Trophoblast cell (in vitro differentiated cells and primary cell): ENCODE measurements at regions not wholly inside any gene's neighbourhood (a gene's known extent, or its start where the extent isn't known, plus 50 kb on each side); places are given as distances from the start of the nearest gene placed in this dataset.

Experiments used
- DNase-seq, 2 donors: peaks; one replicate each; pipeline ENCODE4 v3.0.0-alpha.2; 2016
- H2AFZ ChIP-seq: 2 replicates; pipeline ENCODE4 v1.6.1; 2013; ENCODE audit warnings: low read length, moderate library complexity, mild to moderate bottlenecking; ENCODE audit not compliant: insufficient read depth, poor library complexity
- H2AK5ac ChIP-seq: 2 replicates; pipeline ENCODE4 v1.6.1; 2013; ENCODE audit warnings: mild to moderate bottlenecking, low read length
- H2BK120ac ChIP-seq: 2 replicates; pipeline ENCODE4 v1.6.1; 2013; ENCODE audit warnings: low read length, mild to moderate bottlenecking, moderate library complexity; ENCODE audit not compliant: insufficient read depth, poor library complexity
- H2BK12ac ChIP-seq: 2 replicates; pipeline ENCODE4 v1.6.1; 2013; ENCODE audit warnings: mild to moderate bottlenecking, low read length, moderate library complexity
- H2BK5ac ChIP-seq: 2 replicates; pipeline ENCODE4 v1.6.1; 2013; ENCODE audit warnings: low read length, low read depth, moderate library complexity, mild to moderate bottlenecking; ENCODE audit not compliant: poor library complexity
- H3K14ac ChIP-seq: 2 replicates; pipeline ENCODE4 v1.6.1; 2013; ENCODE audit warnings: mild to moderate bottlenecking, low read length
- H3K18ac ChIP-seq: 2 replicates; pipeline ENCODE4 v1.6.1; 2013; ENCODE audit warnings: mild to moderate bottlenecking, low read length
- H3K23ac ChIP-seq: 2 replicates; pipeline ENCODE4 v1.6.1; 2013; ENCODE audit warnings: low read length
- H3K27ac ChIP-seq: 2 replicates; pipeline ENCODE4 v1.5.1; 2013; ENCODE audit warnings: low read depth, mild to moderate bottlenecking, inconsistent platforms, low read length, moderate library complexity
- H3K27me3 ChIP-seq: 2 replicates; pipeline ENCODE4 v1.6.1; 2013; ENCODE audit warnings: inconsistent platforms, mild to moderate bottlenecking, low read length, moderate library complexity; ENCODE audit not compliant: insufficient read depth
- H3K36me3 ChIP-seq, 2 experiments: 1 replicate in 1 of 2; 2 replicates in 1 of 2; pipeline ENCODE4 v1.6.1; 2013; ENCODE audit warnings: low read length in 2 of 2, mild to moderate bottlenecking in 2 of 2, moderate library complexity in 1 of 2; ENCODE audit not compliant: insufficient read depth in 2 of 2, control insufficient read depth in 1 of 2
- H3K4ac ChIP-seq: 2 replicates; pipeline ENCODE4 v1.6.1; 2013; ENCODE audit warnings: low read depth, mild to moderate bottlenecking, low read length, moderate library complexity
- H3K4me1 ChIP-seq, 2 experiments: 1 replicate in 1 of 2; 2 replicates in 1 of 2; pipeline ENCODE4 v1.6.1; 2013; ENCODE audit warnings: low read length in 2 of 2, mild to moderate bottlenecking in 2 of 2, moderate library complexity in 1 of 2; ENCODE audit not compliant: insufficient read depth in 2 of 2, control insufficient read depth in 1 of 2
- H3K4me2 ChIP-seq: 2 replicates; pipeline ENCODE4 v1.6.1; 2013; ENCODE audit warnings: inconsistent platforms, mild to moderate bottlenecking, low read length, moderate library complexity
- H3K4me3 ChIP-seq: 2 replicates; pipeline ENCODE4 v1.5.1; 2013; ENCODE audit warnings: mild to moderate bottlenecking, low read depth, low read length, inconsistent platforms
- H3K79me1 ChIP-seq: one replicate; pipeline ENCODE4 v1.6.1; 2013; ENCODE audit warnings: low read length
- H3K79me2 ChIP-seq: 2 replicates; pipeline ENCODE4 v1.6.1; 2013; ENCODE audit warnings: low read length, mild to moderate bottlenecking; ENCODE audit not compliant: control insufficient read depth, insufficient read depth, poor library complexity
- H3K9ac ChIP-seq: 2 replicates; pipeline ENCODE4 v1.6.1; 2013; ENCODE audit warnings: mild to moderate bottlenecking, low read length
- H3K9me3 ChIP-seq: 2 replicates; pipeline ENCODE4 v1.6.1; 2013; ENCODE audit warnings: low read depth, mild to moderate bottlenecking, control low read depth, inconsistent platforms, low read length; ENCODE audit not compliant: insufficient read depth
- H4K12ac ChIP-seq: 2 replicates; pipeline ENCODE4 v1.6.1; 2013; ENCODE audit warnings: low read depth, mild to moderate bottlenecking, low read length, moderate library complexity
- H4K8ac ChIP-seq: 2 replicates; pipeline ENCODE4 v1.6.1; 2013; ENCODE audit warnings: low read depth, mild to moderate bottlenecking, low read length, moderate library complexity
- H4K91ac ChIP-seq: one replicate; pipeline ENCODE4 v1.6.1; 2013; ENCODE audit warnings: low read depth, mild to moderate bottlenecking, low read length, moderate library complexity
- WGBS: extraction: QIAGEN DNeasy Blood & Tissue Kit; methylation state at CpG from one replicate; pipeline ENCODE4 v1.1.7; 2013; ENCODE audit warnings: missing lambda C conversion rate; ENCODE audit not compliant: insufficient read length, insufficient coverage; ENCODE audit errors: extremely low coverage; 5-methylcytosine and 5-hydroxymethylcytosine counted together

DNA sequence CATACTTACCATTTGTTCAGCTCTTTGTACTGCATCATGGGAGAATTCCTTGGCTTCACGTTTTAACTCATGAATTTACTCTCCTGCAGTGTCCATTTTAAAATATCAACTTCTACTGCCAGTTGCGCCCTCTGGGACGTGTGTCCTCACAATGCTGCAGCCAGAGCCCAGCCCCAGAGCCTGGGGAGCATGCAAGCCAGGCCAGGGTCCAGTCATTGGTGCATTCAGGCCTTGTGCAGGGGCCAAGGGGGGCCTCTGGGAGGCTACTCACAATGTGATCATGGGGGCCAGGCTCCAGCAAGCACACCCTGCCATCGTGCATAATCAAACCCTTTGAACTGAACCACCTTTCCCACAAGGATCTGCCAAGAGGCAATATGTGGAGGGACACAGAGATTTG, 105.6 kb upstream of the CCDC112 start:
- no peak overlapping the region for H2BK12ac ChIP-seq
- H3K14ac ChIP-seq: no peak overlapping the region
- H4K91ac ChIP-seq: no peak overlapping the region
- H2AK5ac ChIP-seq: no peak overlapping the region
- H3K18ac ChIP-seq: no peak overlapping the region
- no peak overlapping the region for H3K4me3 ChIP-seq
- H4K12ac ChIP-seq: no peak overlapping the region
- H2BK120ac ChIP-seq: no peak overlapping the region
- H2AFZ ChIP-seq: no peak overlapping the region
- no peak overlapping the region for H4K8ac ChIP-seq
- no peaks in the 10 kb centered on the region for H3K9me3 ChIP-seq
- no peaks in the 10 kb centered on the region for H3K36me3 ChIP-seq
- H3K4me1 ChIP-seq: no peaks in the 10 kb centered on the region
- no peaks in the 10 kb centered on the region for H3K79me2 ChIP-seq
- H3K4ac ChIP-seq: no peak overlapping the region
- whole genome bisulfite sequencing: no CpG with 5 or more reads among the region's 4 CpGs
- H3K79me1 ChIP-seq: no peaks in the 10 kb centered on the region
- H3K23ac ChIP-seq: no peak overlapping the region
- no peak overlapping the region for H2BK5ac ChIP-seq
- no peak overlapping the region for H3K4me2 ChIP-seq
- H3K9ac ChIP-seq: no peak overlapping the region
- no peaks in the 10 kb centered on the region for H3K27me3 ChIP-seq
- DNase-seq: no peak
- H3K27ac ChIP-seq: no peak overlapping the region

GRCh38 chr5:115398719-115399118, 102.3 kb upstream of the CCDC112 start:
- Histone ChIP-seq H3K27me3 (no peaks in the 10 kb centered on the region), H3K4me1 (no peaks in the 10 kb centered on the region), H2BK5ac (no peak overlapping the region), H2BK12ac (no peak overlapping the region), H3K36me3 (no peaks in the 10 kb centered on the region), H2BK120ac (no peak overlapping the region), H3K9me3 (peaks cover 4% of the 10 kb centered on the region), H3K4me3 (no peak overlapping the region), H3K14ac (no peak overlapping the region), H3K4me2 (no peak overlapping the region), H3K4ac (no peak overlapping the region), H3K9ac (no peak overlapping the region), H4K91ac (no peak overlapping the region), H3K23ac (no peak overlapping the region), H3K79me1 (no peaks in the 10 kb centered on the region), H3K79me2 (no peaks in the 10 kb centered on the region), H3K27ac (no peak overlapping the region), H4K8ac (no peak overlapping the region), H2AK5ac (no peak overlapping the region), H4K12ac (no peak overlapping the region), H3K18ac (no peak overlapping the region), H2AFZ (no peak overlapping the region)
- no CpG with 5 or more reads among the region's 1 CpG for WGBS
- peak in 1 of 2 donors; percentile 61 for DNase-seq

DNA sequence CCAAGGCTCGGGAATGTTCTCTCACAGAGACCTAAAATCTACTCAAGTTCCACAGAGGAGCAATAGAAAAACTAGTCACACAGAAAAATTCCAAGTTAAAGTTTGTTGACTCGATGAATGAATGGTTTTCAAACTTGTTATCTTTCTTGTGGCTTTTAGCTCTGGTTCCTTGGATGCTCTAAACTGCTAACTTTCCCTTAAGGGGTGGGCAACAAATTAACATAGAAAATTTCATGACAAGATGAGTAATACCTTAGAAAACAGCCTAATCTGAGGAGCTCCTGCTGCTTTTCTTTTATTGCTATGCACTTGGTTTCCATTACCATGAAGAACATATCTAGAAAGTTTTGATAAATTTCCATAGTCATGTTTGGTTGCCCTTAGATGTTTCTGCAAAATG, 100.2 kb upstream of the CCDC112 start:
- Histone ChIP-seq H3K27ac (no peak overlapping the region), H2AFZ (no peak overlapping the region), H3K4me2 (no peak overlapping the region), H3K79me1 (no peaks in the 10 kb centered on the region), H3K27me3 (no peaks in the 10 kb centered on the region), H2BK5ac (no peak overlapping the region), H3K36me3 (no peaks in the 10 kb centered on the region), H4K8ac (no peak overlapping the region), H2AK5ac (no peak overlapping the region), H2BK120ac (no peak overlapping the region), H2BK12ac (no peak overlapping the region), H3K23ac (no peak overlapping the region), H4K91ac (no peak overlapping the region), H3K14ac (no peak overlapping the region), H3K4ac (no peak overlapping the region), H3K4me1 (no peaks in the 10 kb centered on the region), H3K9ac (no peak overlapping the region), H3K4me3 (no peak overlapping the region), H4K12ac (no peak overlapping the region), H3K9me3 (peaks cover 5% of the 10 kb centered on the region), H3K18ac (no peak overlapping the region), H3K79me2 (no peaks in the 10 kb centered on the region)
- WGBS: no CpG with 5 or more reads among the region's 2 CpGs
- no peak for DNase-seq

GRCh38 chr5:115396081-115396480, 99.6 kb upstream of the CCDC112 start:
- Histone ChIP-seq H3K9ac (no peak overlapping the region), H3K36me3 (no peaks in the 10 kb centered on the region), H3K27me3 (no peaks in the 10 kb centered on the region), H3K4ac (no peak overlapping the region), H3K27ac (no peak overlapping the region), H3K23ac (no peak overlapping the region), H4K12ac (no peak overlapping the region), H2BK120ac (no peak overlapping the region), H2BK5ac (no peak overlapping the region), H3K4me1 (no peaks in the 10 kb centered on the region), H3K9me3 (peaks cover 7% of the 10 kb centered on the region), H3K4me2 (no peak overlapping the region), H3K79me1 (no peaks in the 10 kb centered on the region), H4K8ac (no peak overlapping the region), H2AK5ac (no peak overlapping the region), H3K4me3 (no peak overlapping the region), H2BK12ac (no peak overlapping the region), H3K79me2 (no peaks in the 10 kb centered on the region), H4K91ac (no peak overlapping the region), H3K18ac (no peak overlapping the region), H3K14ac (no peak overlapping the region), H2AFZ (no peak overlapping the region)
- WGBS: no CpG with 5 or more reads among the region's 2 CpGs
- peak in 1 of 2 donors; percentile 53 for DNase-seq
